ENCODE measurements at regions not wholly inside any gene's neighbourhood (a gene's known extent, or its start where the extent isn't known, plus 50 kb on each side); places are given as distances from the start of the nearest gene placed in this dataset.
"Not testable (repeated sequence)": the region's sequence is repeated elsewhere in the genome, so short reads cannot be mapped to it uniquely, and the experiment has no call there.

DNA sequence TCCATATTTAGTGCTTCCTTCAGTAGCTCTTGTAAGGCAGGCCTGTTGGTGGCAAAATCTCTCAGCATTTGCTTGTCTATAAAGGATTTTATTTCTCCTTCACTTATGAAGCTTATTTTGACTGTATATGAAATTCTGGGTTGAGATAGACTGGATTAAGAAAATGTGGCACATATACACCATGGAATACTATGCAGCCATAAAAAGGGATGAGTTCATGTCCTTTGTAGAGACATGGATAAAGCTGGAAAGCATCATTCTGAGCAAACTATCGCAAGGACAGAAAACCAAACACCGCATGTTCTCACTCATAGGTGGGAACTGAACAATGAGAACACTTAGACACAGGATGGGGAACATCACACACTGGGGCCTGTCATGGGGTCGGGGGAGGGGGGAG lies 73.1 kb downstream of the ADCYAP1 start:
- H3K4me3 ChIP-seq; H3K27ac ChIP-seq; H3K36me3 ChIP-seq; H3K27me3 ChIP-seq; intact Hi-C loops (cut with DNase I); DNase-seq (ENCODE audit: low spot score in 2 of 2); H3K4me1 ChIP-seq; H3K9me3 ChIP-seq: not testable (repeated sequence)

DNA sequence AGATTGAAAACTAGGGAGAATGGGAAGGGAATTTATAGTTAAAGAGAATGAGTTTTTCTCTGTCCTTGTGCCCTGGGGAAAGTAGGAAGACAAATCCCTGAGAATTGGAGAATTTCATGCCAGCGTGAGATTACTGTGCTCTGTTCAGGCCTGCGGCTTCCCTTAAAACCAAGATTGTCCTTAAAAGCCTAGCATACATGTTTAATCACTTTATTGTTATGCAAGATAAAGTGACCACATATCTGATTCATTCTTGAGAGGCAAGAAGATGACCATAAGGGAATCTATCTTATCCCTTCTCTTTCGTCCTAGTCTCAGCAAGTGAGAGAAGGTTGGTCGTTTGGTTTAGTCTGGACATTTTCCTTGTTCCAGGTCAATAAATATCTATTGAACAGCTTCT lies 75.9 kb downstream of the ADCYAP1 start:
- Histone ChIP-seq H3K4me3 (no peak overlapping the region), H3K9me3 (no peaks in the 10 kb centered on the region), H3K27me3 (no peaks in the 10 kb centered on the region), H3K27ac (no peak overlapping the region), H3K36me3 (no peaks in the 10 kb centered on the region), H3K4me1 (peaks cover 2 to 4% of the 10 kb centered on the region in 2 donors)
- intact Hi-C loops (cut with DNase I): no loop called here
- no peak for DNase-seq (ENCODE audit: low spot score in 2 of 2)
- TF ChIP-seq, protein P1, sequence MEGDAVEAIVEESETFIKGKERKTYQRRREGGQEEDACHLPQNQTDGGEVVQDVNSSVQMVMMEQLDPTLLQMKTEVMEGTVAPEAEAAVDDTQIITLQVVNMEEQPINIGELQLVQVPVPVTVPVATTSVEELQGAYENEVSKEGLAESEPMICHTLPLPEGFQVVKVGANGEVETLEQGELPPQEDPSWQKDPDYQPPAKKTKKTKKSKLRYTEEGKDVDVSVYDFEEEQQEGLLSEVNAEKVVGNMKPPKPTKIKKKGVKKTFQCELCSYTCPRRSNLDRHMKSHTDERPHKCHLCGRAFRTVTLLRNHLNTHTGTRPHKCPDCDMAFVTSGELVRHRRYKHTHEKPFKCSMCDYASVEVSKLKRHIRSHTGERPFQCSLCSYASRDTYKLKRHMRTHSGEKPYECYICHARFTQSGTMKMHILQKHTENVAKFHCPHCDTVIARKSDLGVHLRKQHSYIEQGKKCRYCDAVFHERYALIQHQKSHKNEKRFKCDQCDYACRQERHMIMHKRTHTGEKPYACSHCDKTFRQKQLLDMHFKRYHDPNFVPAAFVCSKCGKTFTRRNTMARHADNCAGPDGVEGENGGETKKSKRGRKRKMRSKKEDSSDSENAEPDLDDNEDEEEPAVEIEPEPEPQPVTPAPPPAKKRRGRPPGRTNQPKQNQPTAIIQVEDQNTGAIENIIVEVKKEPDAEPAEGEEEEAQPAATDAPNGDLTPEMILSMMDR (IDR thresholded peaks at IDR 0.05): no peak

DNA sequence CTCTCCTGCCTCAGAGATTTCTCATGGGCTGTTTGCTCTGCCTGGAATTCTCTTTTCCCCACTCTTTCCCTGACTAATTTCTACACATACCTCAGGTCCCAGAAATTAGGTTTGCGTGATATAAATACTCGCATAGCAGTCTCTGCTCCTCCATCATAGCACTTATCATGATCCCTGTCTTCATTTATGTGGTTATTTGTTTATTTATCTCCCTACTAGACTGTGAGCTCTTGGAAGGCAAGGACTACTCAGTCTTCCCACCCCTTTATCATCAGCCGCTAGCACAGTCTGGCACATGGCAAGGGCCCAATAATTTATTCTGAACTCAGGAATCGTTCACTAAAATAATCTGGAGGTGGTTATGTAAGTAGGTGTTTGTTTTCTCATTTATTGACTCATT lies 79.3 kb downstream of the ADCYAP1 start:
- Histone ChIP-seq H3K27me3 (no peaks in the 10 kb centered on the region), H3K4me3 (no peak overlapping the region), H3K9me3 (no peaks in the 10 kb centered on the region), H3K4me1 (peaks cover 6 to 10% of the 10 kb centered on the region in 2 donors), H3K27ac (no peak overlapping the region), H3K36me3 (no peaks in the 10 kb centered on the region)
- TF ChIP-seq, protein P1 (IDR thresholded peaks at IDR 0.05): no peak
- no peak for DNase-seq (ENCODE audit: low spot score in 2 of 2)
- intact Hi-C loops (cut with DNase I): no loop called here

DNA sequence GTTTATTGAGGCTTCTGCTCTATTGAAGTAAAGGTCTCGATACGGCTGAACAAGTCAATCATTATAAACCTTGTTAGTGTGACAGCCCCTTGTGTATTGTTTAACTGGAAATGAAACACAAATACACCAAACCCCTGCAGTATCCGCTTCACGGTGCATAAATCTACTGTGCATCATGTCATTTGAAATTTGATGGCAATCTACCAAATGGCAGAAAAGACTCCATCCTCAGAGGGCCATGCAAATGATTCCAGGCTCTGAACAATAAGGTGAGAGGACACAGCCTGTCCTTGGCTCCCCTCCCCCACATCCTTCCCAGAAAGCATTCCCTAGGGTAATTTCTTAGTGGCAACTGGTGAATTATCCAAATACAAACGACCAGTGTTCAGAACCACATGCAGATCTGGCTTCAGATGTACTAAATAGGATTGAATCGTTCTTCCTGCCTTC lies 80.6 kb downstream of the ADCYAP1 start:
- no peak for DNase-seq (ENCODE audit: low spot score in 2 of 2)
- Histone ChIP-seq H3K9me3 (no peaks in the 10 kb centered on the region), H3K4me3 (no peak overlapping the region), H3K27me3 (no peaks in the 10 kb centered on the region), H3K36me3 (no peaks in the 10 kb centered on the region), H3K4me1 (peaks cover 6 to 10% of the 10 kb centered on the region in 2 donors), H3K27ac (no peak overlapping the region)
- TF ChIP-seq, protein P1 (IDR thresholded peaks at IDR 0.05): no peak
- intact Hi-C loops (cut with DNase I): no loop called here

DNA sequence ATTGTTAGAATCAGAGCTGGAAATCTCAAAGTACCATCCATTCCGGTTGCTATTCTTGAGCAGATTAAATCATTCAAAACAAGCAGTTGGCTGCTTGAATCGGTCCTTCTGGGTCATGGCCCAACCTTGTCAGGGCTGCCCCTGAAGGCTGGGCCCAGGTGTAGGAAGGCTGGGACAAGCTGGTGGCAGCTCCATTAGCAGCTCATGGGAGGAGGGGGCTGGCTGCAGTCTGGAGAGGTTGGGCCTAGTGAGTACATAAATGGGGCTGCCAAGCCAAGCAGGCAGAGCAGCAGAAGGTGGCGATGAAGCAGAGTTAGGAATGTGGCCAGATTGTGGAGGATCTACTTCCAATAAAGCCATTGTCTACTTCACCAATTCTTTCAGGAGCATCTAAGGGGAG lies 81.4 kb downstream of the ADCYAP1 start:
- no peaks in the 10 kb centered on the region for H3K27me3 ChIP-seq
- intact Hi-C loops (cut with DNase I): no loop called here
- no peaks in the 10 kb centered on the region for H3K36me3 ChIP-seq
- TF ChIP-seq, protein P1 (IDR thresholded peaks at IDR 0.05): no peak
- peak overlapping the region in 1 of 2 donors; percentile 34 for H3K27ac ChIP-seq
- no peaks in the 10 kb centered on the region for H3K9me3 ChIP-seq
- no peak overlapping the region for H3K4me3 ChIP-seq
- DNase-seq (ENCODE audit: low spot score in 2 of 2): no peak
- peaks cover 6 to 10% of the 10 kb centered on the region in 2 donors for H3K4me1 ChIP-seq

DNA sequence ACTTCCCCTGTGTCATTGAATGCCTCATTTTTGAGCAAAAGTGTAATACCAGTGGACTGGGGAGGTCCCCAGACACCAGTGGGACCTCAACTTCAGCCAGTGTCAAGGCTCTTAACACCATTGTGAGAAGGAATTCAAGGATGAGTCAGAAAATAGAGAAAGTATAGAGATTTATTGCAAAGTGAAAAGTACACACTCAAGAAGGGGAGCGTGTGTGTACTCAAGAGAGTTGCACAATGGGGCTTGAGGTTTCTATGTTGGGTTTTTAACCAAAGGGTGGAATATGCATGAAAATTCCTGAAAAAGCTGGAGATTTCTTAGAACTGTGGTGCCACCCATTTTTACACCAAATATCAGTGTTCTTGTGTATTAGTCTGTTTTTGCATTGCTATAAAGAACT lies 81.9 kb downstream of the ADCYAP1 start:
- intact Hi-C loops (cut with DNase I): no loop called here
- Histone ChIP-seq H3K27me3 (no peaks in the 10 kb centered on the region), H3K36me3 (no peaks in the 10 kb centered on the region), H3K4me1 (peaks cover 6 to 12% of the 10 kb centered on the region in 2 donors), H3K9me3 (no peaks in the 10 kb centered on the region), H3K27ac (peak overlapping the region in 1 of 2 donors; percentile 34), H3K4me3 (no peak overlapping the region)
- TF ChIP-seq, protein P1 (IDR thresholded peaks at IDR 0.05): no peak
- no peak for DNase-seq (ENCODE audit: low spot score in 2 of 2)

All from ascending aorta (tissue), 2 donors.